ENCODE measurements at regions not wholly inside any gene's neighbourhood (a gene's known extent, or its start where the extent isn't known, plus 50 kb on each side); places are given as distances from the start of the nearest gene placed in this dataset.

DNA sequence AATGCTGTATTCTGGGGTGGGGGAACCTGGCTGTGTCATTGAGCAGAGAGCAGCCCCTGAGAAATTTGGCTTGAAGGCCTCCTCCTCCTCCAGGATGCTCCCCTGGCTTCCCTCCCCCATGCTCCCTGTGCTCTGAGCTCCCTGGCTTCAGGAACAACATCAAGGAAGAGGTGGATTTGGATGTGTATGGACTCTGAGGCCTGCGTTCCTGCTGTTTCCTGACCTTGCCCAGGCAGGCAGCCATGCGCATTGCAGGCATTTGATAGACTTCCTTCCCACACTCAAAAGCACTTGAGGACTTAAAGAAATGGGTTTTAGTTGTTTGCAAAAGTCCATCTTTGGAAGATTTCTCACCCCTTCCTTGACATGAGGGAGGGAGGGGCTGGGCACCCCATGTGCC is 1317.1 kb downstream of the BRD1 start:
- Histone ChIP-seq H3K36me3 (replicated peaks in 1 of 2; ENCODE audit: control insufficient read depth in 1 of 2, insufficient read depth in 2 of 2, low read length in 2 of 2) (no peaks in the 10 kb centered on the region), H2AFZ (ENCODE audit: low read length) (no peak overlapping the region), H3K9ac (ENCODE audit: insufficient read depth, low read depth, low read length) (no peak overlapping the region), H3K4me1 (ENCODE audit: insufficient read depth, low read length) (peaks cover 7% of the 10 kb centered on the region; the same call in 1 of the 2 replicates), H3K4me2 (ENCODE audit: low read depth, low read length) (no peak overlapping the region), H3K4me3 (replicated peaks in 1 of 3; ENCODE audit: insufficient read depth in 1 of 3, low read depth in 2 of 3, low read length in 3 of 3) (no peak overlapping the region), H3K27me3 (ENCODE audit: control insufficient read depth in 1 of 2, insufficient read depth in 2 of 2, low read length in 2 of 2) (peaks cover 13 to 54% of the 10 kb centered on the region in 2 experiments), H3K27ac (ENCODE audit: extremely low read length, insufficient read depth, low read length) (no peak overlapping the region), H3K9me3 (ENCODE audit: low read length) (no peaks in the 10 kb centered on the region), H3K79me2 (ENCODE audit: insufficient read depth, low read length) (no peaks in the 10 kb centered on the region), H4K20me1 (ENCODE audit: insufficient read depth, low read length) (no peaks in the 10 kb centered on the region)
- in situ Hi-C loops (cut with HindIII; ENCODE audit: extremely low pct_ligation_motif_present, low pct_unique_long_range_greater_than_20kb) (no loop called here), intact Hi-C loops (cut with micrococcal nuclease; ENCODE audit: unreplicated experiment) (no loop called here)
- TF ChIP-seq STAG1 (CRISPR knock-in tag; IDR thresholded peaks at IDR 0.05) = no peak
- no peak for TF ChIP-seq ZFX (CRISPR knock-in tag; IDR thresholded peaks at IDR 0.05; ENCODE audit: low read depth)
- TF ChIP-seq PHF5A (CRISPR knock-in tag; IDR thresholded peaks at IDR 0.05; ENCODE audit: low read depth, unreplicated experiment) = no peak
- no peak for TF ChIP-seq TAF1 (CRISPR knock-in tag; IDR thresholded peaks at IDR 0.05)
- TF ChIP-seq ZNF296 (CRISPR knock-in tag; conservative IDR thresholded peaks at IDR 0.05) = no peak
- TF ChIP-seq ZNF30 (CRISPR knock-in tag; IDR thresholded peaks at IDR 0.05) = no peak
- no peak for TF ChIP-seq ZNF598 (CRISPR knock-in tag; IDR thresholded peaks at IDR 0.05; ENCODE audit: borderline replicate concordance)
- TF ChIP-seq, protein P1, sequence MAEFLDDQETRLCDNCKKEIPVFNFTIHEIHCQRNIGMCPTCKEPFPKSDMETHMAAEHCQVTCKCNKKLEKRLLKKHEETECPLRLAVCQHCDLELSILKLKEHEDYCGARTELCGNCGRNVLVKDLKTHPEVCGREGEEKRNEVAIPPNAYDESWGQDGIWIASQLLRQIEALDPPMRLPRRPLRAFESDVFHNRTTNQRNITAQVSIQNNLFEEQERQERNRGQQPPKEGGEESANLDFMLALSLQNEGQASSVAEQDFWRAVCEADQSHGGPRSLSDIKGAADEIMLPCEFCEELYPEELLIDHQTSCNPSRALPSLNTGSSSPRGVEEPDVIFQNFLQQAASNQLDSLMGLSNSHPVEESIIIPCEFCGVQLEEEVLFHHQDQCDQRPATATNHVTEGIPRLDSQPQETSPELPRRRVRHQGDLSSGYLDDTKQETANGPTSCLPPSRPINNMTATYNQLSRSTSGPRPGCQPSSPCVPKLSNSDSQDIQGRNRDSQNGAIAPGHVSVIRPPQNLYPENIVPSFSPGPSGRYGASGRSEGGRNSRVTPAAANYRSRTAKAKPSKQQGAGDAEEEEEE (CRISPR knock-in tag; IDR thresholded peaks at IDR 0.05; ENCODE audit: borderline replicate concordance) = no peak
- TF ChIP-seq FOXK2 (IDR thresholded peaks at IDR 0.05) = no peak
- TF ChIP-seq JUN (CRISPR knock-in tag; IDR thresholded peaks at IDR 0.05) = no peak
- TF ChIP-seq SCMH1 (CRISPR knock-in tag; IDR thresholded peaks at IDR 0.05; ENCODE audit: borderline replicate concordance) = no peak
- no peak for TF ChIP-seq ZNF792 (CRISPR knock-in tag; IDR thresholded peaks at IDR 0.05)
- TF ChIP-seq MEIS2 (CRISPR knock-in tag; IDR thresholded peaks at IDR 0.05) = no peak
- no peak for TF ChIP-seq ARNT (IDR thresholded peaks at IDR 0.05)
- no peak for TF ChIP-seq MAFF (IDR thresholded peaks at IDR 0.05; ENCODE audit: low read depth, low read length)
- no peak for TF ChIP-seq FOXA3 (CRISPR knock-in tag; IDR thresholded peaks at IDR 0.05)
- TF ChIP-seq HNF4G (IDR thresholded peaks at IDR 0.05; ENCODE audit: borderline replicate concordance, low read depth, low read length) = no peak
- no peak for TF ChIP-seq HNF4G (CRISPR knock-in tag; IDR thresholded peaks at IDR 0.05; ENCODE audit: borderline replicate concordance, low read depth)
- no peak for TF ChIP-seq ZNF607 (CRISPR knock-in tag; IDR thresholded peaks at IDR 0.05; ENCODE audit: borderline replicate concordance)
- no peak for TF ChIP-seq EEA1 (CRISPR knock-in tag; IDR thresholded peaks at IDR 0.05; ENCODE audit: borderline replicate concordance)
- TF ChIP-seq ZZZ3 (CRISPR knock-in tag; IDR thresholded peaks at IDR 0.05; ENCODE audit: borderline replicate concordance) = no peak
- WGBS (ENCODE audit: low lambda C conversion rate) = 56% methylated on average over 2 of the region's 2 CpGs
- POLR2A ChIA-PET = no interaction called here
- DNase-seq (ENCODE audit: low spot score) (no peak), ATAC-seq (no peak), FAIRE-seq (no peak)
- CTCF ChIA-PET (ENCODE audit: low intra/inter-chr PET ratio, low total read pairs) = no interaction called here
- no TSS peak for BruUV-seq (replicated peaks)

Measured in HepG2 (cell line).